ENCODE measurements at regions not wholly inside any gene's neighbourhood (a gene's known extent, or its start where the extent isn't known, plus 50 kb on each side); places are given as distances from the start of the nearest gene placed in this dataset.

DNA sequence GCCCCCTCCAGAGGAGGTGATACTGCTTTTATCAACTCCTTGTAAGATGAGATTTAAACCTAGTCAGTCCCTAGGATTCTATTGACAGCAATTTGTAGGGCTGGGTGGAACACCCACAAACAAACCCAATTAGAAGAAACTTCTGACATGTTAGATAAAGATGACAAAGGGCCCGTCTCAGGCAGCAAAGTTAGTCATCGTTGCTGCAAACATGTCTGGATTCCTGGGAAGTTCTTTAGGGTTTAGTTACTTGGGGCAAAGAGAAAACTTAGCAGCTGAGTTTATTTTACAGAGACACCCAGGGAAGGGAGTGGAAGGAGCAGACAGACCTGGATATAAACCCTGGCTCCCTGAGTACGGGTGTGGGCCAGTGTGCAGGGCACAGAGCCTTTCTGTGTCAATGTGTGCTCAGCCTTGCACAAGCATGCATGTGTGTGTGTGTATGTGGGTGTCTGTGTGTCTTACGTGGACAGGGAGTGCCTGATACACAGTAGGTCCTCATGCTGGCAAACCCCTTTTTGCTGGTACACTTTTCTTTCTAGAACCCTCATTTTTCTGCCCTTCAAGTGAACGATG, 130.0 kb upstream of the STX18 start (continued):
- TF ChIP-seq ZNF350 (tag by site-specific recombination; IDR thresholded peaks at IDR 0.05) (no peak), ZNF624 (tag by site-specific recombination; IDR thresholded peaks at IDR 0.05) (no peak)

DNA sequence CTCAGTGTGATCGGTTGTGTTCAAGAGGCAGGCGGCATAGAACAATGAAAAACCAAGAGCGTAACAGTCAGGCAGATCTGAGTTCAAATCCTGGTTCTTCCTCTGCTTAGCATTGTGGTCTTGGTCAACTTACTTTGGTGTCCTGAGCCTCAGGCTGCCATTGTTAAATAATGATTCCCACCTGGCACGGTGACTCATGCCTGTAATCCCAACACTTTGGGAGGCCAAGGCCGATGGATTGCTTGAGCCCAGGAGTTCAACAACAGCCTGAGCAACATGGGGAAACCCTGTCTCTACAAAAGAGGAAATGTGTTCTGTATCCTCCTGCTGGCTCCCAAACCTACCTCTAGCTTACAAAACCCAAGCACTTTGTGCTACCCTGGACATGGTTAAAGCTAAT, 129.0 kb upstream of the STX18 start:
- Histone ChIP-seq H3K27ac (ENCODE audit: extremely low read depth, low read depth, low read length) (no peak overlapping the region), H3K4me1 (ENCODE audit: control insufficient read depth, insufficient read depth, low read length) (no peaks in the 10 kb centered on the region; the same call in 1 of the 2 replicates), H3K36me3 (ENCODE audit: control insufficient read depth in 2 of 2, insufficient read depth in 1 of 2, low read length in 2 of 2) (no peaks in the 10 kb centered on the region), H3K4me3 (ENCODE audit: low read depth, low read length) (no peak overlapping the region), H3K9me3 (ENCODE audit: control insufficient read depth, insufficient read depth, low read depth, low read length) (no peaks in the 10 kb centered on the region)
- CTCF ChIA-PET = interaction anchor here (0.6 kb wide), 1 partner anchor 8 kb away, joined by 3 read pairs; no protein-coding TSS in a partner anchor
- POLR2A ChIA-PET = no interaction called here
- TF ChIP-seq GLIS1 (tag by site-specific recombination; IDR thresholded peaks at IDR 0.05) = 0 out of 2 replicates have a peak, but pooled peaks have one; percentile 12
- TF ChIP-seq ZNF488 (tag by site-specific recombination; IDR thresholded peaks at IDR 0.05) = no peak

DNA sequence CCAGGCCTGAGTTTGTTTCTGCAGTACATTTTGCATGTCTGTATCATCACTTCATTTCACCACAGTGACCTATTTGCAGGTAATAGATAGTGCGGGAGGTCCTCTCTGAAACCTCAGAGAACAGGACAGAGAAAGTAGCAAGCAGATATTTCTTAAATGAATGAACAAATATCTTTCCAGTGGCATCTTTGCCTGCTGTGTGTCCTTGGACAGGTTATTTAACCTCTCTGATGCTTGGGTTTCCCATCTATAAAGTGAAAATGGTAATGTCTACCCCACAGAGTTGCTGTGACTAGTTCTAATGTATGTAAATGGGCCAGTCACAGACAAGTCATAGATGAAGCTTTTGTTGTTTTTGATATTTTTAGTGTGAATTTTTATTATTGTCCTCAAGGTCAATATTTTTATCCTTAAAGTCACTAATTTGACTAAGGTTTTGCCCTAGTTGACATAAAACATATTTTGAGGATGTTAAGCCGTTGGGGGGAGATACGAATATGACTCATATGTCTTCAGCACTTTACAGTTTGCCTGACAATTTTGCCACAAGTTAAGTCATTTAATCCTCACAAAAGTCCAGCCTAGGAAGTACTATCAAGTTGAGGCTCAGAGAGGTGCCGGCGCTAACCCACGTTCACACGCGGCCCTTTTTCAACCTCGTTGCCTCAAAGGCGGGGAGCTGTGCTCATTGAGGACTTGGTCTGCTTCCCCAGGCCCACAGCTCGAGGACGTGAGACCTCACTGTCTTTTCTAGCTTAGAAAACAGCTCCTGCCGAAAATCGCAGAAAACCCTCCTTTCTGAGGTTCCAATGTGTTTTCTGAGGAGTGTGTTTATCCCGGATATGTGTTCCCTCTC, 126.7 kb upstream of the STX18 start:
- POLR2A ChIA-PET = no interaction called here
- H3K9me3 ChIP-seq (ENCODE audit: control insufficient read depth, insufficient read depth, low read depth, low read length) = no peaks in the 10 kb centered on the region
- CTCF ChIA-PET = interaction anchor here (0.5 to 1.1 kb wide), 5 partner anchors 11 to 432 kb away, joined by 3 to 9 read pairs (median 4); no protein-coding TSS in a partner anchor
- no peak overlapping the region for H3K27ac ChIP-seq (ENCODE audit: extremely low read depth, low read depth, low read length)
- no peaks in the 10 kb centered on the region for H3K36me3 ChIP-seq (ENCODE audit: control insufficient read depth in 2 of 2, insufficient read depth in 1 of 2, low read length in 2 of 2)
- TF ChIP-seq, protein P1, sequence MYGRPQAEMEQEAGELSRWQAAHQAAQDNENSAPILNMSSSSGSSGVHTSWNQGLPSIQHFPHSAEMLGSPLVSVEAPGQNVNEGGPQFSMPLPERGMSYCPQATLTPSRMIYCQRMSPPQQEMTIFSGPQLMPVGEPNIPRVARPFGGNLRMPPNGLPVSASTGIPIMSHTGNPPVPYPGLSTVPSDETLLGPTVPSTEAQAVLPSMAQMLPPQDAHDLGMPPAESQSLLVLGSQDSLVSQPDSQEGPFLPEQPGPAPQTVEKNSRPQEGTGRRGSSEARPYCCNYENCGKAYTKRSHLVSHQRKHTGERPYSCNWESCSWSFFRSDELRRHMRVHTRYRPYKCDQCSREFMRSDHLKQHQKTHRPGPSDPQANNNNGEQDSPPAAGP (tag by site-specific recombination; IDR thresholded peaks at IDR 0.05) = no peak
- no peak for TF ChIP-seq OVOL3 (tag by site-specific recombination; IDR thresholded peaks at IDR 0.05)
- no peak for TF ChIP-seq REST (tag by site-specific recombination; IDR thresholded peaks at IDR 0.05)
- peak; percentile 60; the same call in 1 of the 2 replicates for TF ChIP-seq ZNF768 (tag by site-specific recombination; IDR thresholded peaks at IDR 0.05)
- no peak overlapping the region for H3K4me3 ChIP-seq (ENCODE audit: low read depth, low read length)
- no peaks in the 10 kb centered on the region for H3K4me1 ChIP-seq (ENCODE audit: control insufficient read depth, insufficient read depth, low read length)

DNA sequence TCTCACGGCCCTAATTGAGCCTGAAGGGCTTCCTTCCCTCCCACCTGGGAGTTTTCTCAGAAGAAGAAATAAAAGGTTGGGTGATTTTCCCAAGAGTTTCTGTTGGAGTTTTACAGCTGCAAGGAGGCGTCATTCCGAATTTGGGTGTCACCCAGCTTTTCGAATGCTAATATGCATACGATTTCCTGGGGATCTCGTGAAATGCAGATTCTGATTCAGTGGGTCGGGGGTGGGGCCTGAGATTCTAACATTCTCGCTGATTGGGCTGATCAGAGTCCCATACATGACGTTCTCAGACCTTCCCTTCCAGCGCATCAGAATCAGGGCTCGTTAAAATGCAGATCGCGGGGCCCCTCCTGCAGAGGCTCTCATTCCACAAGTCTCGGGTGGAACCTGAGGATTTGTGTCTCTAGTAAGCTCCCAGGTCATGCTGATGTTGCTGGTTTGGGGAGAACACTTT, 125.8 kb upstream of the STX18 start:
- Histone ChIP-seq H3K27ac (ENCODE audit: extremely low read depth, low read depth, low read length) (no peak overlapping the region), H3K4me3 (ENCODE audit: low read depth, low read length) (no peak overlapping the region), H3K4me1 (ENCODE audit: control insufficient read depth, insufficient read depth, low read length) (no peaks in the 10 kb centered on the region), H3K36me3 (ENCODE audit: control insufficient read depth in 2 of 2, insufficient read depth in 1 of 2, low read length in 2 of 2) (no peaks in the 10 kb centered on the region), H3K9me3 (ENCODE audit: control insufficient read depth, insufficient read depth, low read depth, low read length) (no peaks in the 10 kb centered on the region)
- CTCF ChIA-PET = interaction anchor here (0.9 kb wide), 1 partner anchor 26 kb away, joined by 11 read pairs; no protein-coding TSS in a partner anchor
- POLR2A ChIA-PET = no interaction called here
- TF ChIP-seq ZNF837 (tag by site-specific recombination; IDR thresholded peaks at IDR 0.05) = no peak
- no peak for TF ChIP-seq ZBTB17 (tag by site-specific recombination; IDR thresholded peaks at IDR 0.05)
- TF ChIP-seq ZNF426 (tag by site-specific recombination; IDR thresholded peaks at IDR 0.05) = no peak
- no peak for TF ChIP-seq GLI2 (tag by site-specific recombination; IDR thresholded peaks at IDR 0.05; ENCODE audit: borderline replicate concordance, low read depth)
- no peak for TF ChIP-seq ZXDB (tag by site-specific recombination; IDR thresholded peaks at IDR 0.05)
- no peak for TF ChIP-seq ZBTB26 (tag by site-specific recombination; optimal IDR thresholded peaks at IDR 0.05)
- TF ChIP-seq ZNF175 (tag by site-specific recombination; IDR thresholded peaks at IDR 0.05) = no peak
- TF ChIP-seq ZFP41 (tag by site-specific recombination; IDR thresholded peaks at IDR 0.05; ENCODE audit: borderline replicate concordance) = no peak
- no peak for TF ChIP-seq ZNF488 (tag by site-specific recombination; IDR thresholded peaks at IDR 0.05)
- TF ChIP-seq ZNF660 (tag by site-specific recombination; IDR thresholded peaks at IDR 0.05) = no peak
- no peak for TF ChIP-seq RBAK (tag by site-specific recombination; IDR thresholded peaks at IDR 0.05)

Measured in HEK293 (cell line).